Thyroid gland (tissue), 4 donors: ENCODE measurements at regions not wholly inside any gene's neighbourhood (a gene's known extent, or its start where the extent isn't known, plus 50 kb on each side); places are given as distances from the start of the nearest gene placed in this dataset.

ENCODE experiments used
- POLR2A ChIP-seq, 2 donors: fragments of 450-650 bp; IDR thresholded peaks; one replicate each; pipeline ENCODE4 v1.6.1; 2017; ENCODE audit warnings: antibody characterized with exemption in 2 of 2, mild to moderate bottlenecking in 2 of 2, moderate library complexity in 1 of 2
- TF ChIP-seq, protein P1 (sequence below), 6 experiments: fragments of 200-600 bp in 3 of 6; fragments of 450-650 bp in 3 of 6; sonication (generic) in 3 of 6; IDR thresholded peaks; one replicate each; pipeline ENCODE4 v1.5.1; 2016 to 2019; ENCODE audit warnings: antibody characterized with exemption in 6 of 6, mild to moderate bottlenecking in 2 of 6, inconsistent platforms in 1 of 6, moderate library complexity in 1 of 6

- TF ChIP-seq, protein P1, sequence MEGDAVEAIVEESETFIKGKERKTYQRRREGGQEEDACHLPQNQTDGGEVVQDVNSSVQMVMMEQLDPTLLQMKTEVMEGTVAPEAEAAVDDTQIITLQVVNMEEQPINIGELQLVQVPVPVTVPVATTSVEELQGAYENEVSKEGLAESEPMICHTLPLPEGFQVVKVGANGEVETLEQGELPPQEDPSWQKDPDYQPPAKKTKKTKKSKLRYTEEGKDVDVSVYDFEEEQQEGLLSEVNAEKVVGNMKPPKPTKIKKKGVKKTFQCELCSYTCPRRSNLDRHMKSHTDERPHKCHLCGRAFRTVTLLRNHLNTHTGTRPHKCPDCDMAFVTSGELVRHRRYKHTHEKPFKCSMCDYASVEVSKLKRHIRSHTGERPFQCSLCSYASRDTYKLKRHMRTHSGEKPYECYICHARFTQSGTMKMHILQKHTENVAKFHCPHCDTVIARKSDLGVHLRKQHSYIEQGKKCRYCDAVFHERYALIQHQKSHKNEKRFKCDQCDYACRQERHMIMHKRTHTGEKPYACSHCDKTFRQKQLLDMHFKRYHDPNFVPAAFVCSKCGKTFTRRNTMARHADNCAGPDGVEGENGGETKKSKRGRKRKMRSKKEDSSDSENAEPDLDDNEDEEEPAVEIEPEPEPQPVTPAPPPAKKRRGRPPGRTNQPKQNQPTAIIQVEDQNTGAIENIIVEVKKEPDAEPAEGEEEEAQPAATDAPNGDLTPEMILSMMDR (IDR thresholded peaks at IDR 0.05), result no peak
- TF ChIP-seq POLR2A (IDR thresholded peaks at IDR 0.05), result no peak
Measured at GRCh38 chr2:188659656-188660406, 314.3 kb upstream of the COL3A1 start.
